CD8-positive, alpha-beta memory T cell (primary cell): ENCODE measurements at regions not wholly inside any gene's neighbourhood (a gene's known extent, or its start where the extent isn't known, plus 50 kb on each side); places are given as distances from the start of the nearest gene placed in this dataset.

Source experiments
- CTCF ChIA-PET: fragments of 350-600 bp; sonication (Branson Sonifier 250); formaldehyde crosslinking; loops from one replicate; lab custom pipeline; 2021; ENCODE audit warnings: antibody characterized with exemption; lab: Charles Lee
- POLR2A ChIA-PET: fragments of 350-600 bp; sonication (Branson Sonifier 250); formaldehyde crosslinking; loops from one replicate; lab custom pipeline; 2021; ENCODE audit warnings: antibody characterized with exemption; lab: Charles Lee
- DNase-seq, 5 donors: peaks; one replicate each; pipeline versions ENCODE4 v3.0.0 to v3.0.0-alpha.2; 2020 to 2022; ENCODE audit warnings: mixed read lengths in 1 of 5
- H3K27ac ChIP-seq: one replicate; pipeline ENCODE4 v1.7.0; 2013; ENCODE audit warnings: low read depth, mild to moderate bottlenecking, low read length, moderate library complexity
- H3K27me3 ChIP-seq: 2 replicates; pipeline ENCODE4 v1.7.0; 2013; ENCODE audit warnings: low read length, mild to moderate bottlenecking; ENCODE audit not compliant: insufficient read depth, poor library complexity, severe bottlenecking
- H3K36me3 ChIP-seq: 2 replicates; pipeline ENCODE4 v1.7.0; 2013; ENCODE audit warnings: mild to moderate bottlenecking, low read length, moderate library complexity; ENCODE audit not compliant: insufficient read depth
- H3K4me1 ChIP-seq: 2 replicates; pipeline ENCODE4 v1.7.0; 2013; ENCODE audit warnings: mild to moderate bottlenecking, low read length, moderate library complexity; ENCODE audit not compliant: insufficient read depth
- H3K4me3 ChIP-seq: 2 replicates; pipeline ENCODE4 v1.7.0; 2013; ENCODE audit warnings: mild to moderate bottlenecking, low read length
- H3K9me3 ChIP-seq: 2 replicates; pipeline ENCODE4 v1.7.0; 2013; ENCODE audit warnings: mild to moderate bottlenecking, low read length
- H3K27ac Mint-ChIP-seq, 8 donors: one replicate each; pipeline ENCODE4 v1.8.0; 2020 to 2021; ENCODE audit warnings: mixed read lengths in 8 of 8, mild to moderate bottlenecking in 6 of 8, inconsistent platforms in 3 of 8, moderate library complexity in 3 of 8
- H3K27me3 Mint-ChIP-seq, 2 donors: one replicate each; pipeline ENCODE4 v1.8.0; 2020 to 2021; ENCODE audit warnings: mixed read lengths in 2 of 2, mild to moderate bottlenecking in 1 of 2, moderate library complexity in 1 of 2
- H3K36me3 Mint-ChIP-seq, 3 donors: one replicate each; pipeline ENCODE4 v1.8.0; 2020 to 2021; ENCODE audit warnings: mixed read lengths in 3 of 3, inconsistent platforms in 1 of 3, mild to moderate bottlenecking in 1 of 3
- H3K4me1 Mint-ChIP-seq, 3 donors: one replicate each; pipeline ENCODE4 v1.8.0; 2020 to 2021; ENCODE audit warnings: mixed read lengths in 3 of 3, inconsistent platforms in 1 of 3, mild to moderate bottlenecking in 1 of 3
- H3K4me3 Mint-ChIP-seq, 7 donors: one replicate each; pipeline ENCODE4 v1.8.0; 2020 to 2021; ENCODE audit warnings: mixed read lengths in 7 of 7, mild to moderate bottlenecking in 6 of 7, moderate library complexity in 4 of 7, inconsistent platforms in 2 of 7
- H3K9me3 Mint-ChIP-seq, 5 donors: one replicate each; pipeline ENCODE4 v1.8.0; 2020 to 2022; ENCODE audit warnings: mixed read lengths in 5 of 5, mild to moderate bottlenecking in 3 of 5, moderate library complexity in 2 of 5, inconsistent platforms in 1 of 5

DNA sequence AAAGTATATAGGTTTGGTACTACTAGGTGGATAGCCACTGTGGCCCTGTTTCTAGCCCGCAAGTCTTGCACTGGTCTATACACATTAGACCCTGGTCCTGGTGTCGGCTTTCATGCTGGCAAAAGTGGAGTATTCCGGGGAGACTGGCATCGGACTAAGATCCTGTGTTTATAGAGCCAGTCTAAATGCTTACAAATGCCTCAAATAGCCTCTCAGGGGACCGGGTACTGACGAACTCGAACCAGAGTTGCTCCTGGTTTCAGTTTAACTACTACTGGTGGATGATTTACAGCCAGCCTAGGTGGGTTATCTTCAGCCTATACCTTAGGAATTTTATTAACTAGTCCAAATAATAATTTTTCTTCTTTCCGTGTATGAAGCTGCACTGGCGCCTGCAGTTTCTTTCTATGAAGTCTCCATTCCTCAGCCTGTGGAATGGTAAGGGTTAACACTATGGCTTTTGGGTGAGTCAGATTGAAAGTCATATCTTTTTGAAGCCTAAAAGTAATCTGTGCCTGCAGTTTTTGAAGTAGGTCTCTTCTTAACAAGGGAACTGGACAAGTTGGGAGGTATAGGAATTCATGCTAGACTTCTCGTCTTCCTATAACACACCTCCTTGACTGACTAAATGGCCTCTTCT is 51.3 kb downstream of the OR10H4 start:
- Mint-ChIP-seq H3K36me3 (no peaks in the 10 kb centered on the region), H3K27ac (peak overlapping the region in 1 of 8 donors; percentile 10), H3K9me3 (no peaks in the 10 kb centered on the region)

GRCh38 chr19:16001481-16002312 is 52.9 kb downstream of the OR10H4 start:
- no peaks in the 10 kb centered on the region for H3K9me3 ChIP-seq
- H3K4me3 Mint-ChIP-seq: peak overlapping the region; percentile 64 to 92 (median 83)
- H3K9me3 Mint-ChIP-seq: no peaks in the 10 kb centered on the region
- H3K4me1 ChIP-seq: peaks cover 17% of the 10 kb centered on the region
- H3K27me3 Mint-ChIP-seq: peaks cover 0 to 1% of the 10 kb centered on the region in 2 donors
- no peaks in the 10 kb centered on the region for H3K36me3 ChIP-seq
- peak in 1 of 5 donors; percentile 16 for DNase-seq
- CTCF ChIA-PET: interaction anchor here (1.4 kb wide), 1 partner anchor 9 kb away, joined by 6 read pairs; no protein-coding TSS in a partner anchor
- H3K4me3 ChIP-seq: peak overlapping the region; percentile 64
- POLR2A ChIA-PET: no interaction called here
- peaks cover 16 to 27% (median 26%) of the 10 kb centered on the region in 3 donors for H3K4me1 Mint-ChIP-seq
- H3K27ac Mint-ChIP-seq: peak overlapping the region in 7 of 8 donors; percentile 40 to 93 (median 85)
- no peaks in the 10 kb centered on the region for H3K27me3 ChIP-seq
- H3K36me3 Mint-ChIP-seq: no peaks in the 10 kb centered on the region
- H3K27ac ChIP-seq: no peak overlapping the region

More for the DNA sequence above, 51.3 kb downstream of the OR10H4 start:
- CTCF ChIA-PET: no interaction called here
- Mint-ChIP-seq H3K4me1 (peaks cover 16 to 27% (median 26%) of the 10 kb centered on the region in 3 donors), H3K4me3 (peak overlapping the region in 1 of 7 donors; percentile 9), H3K27me3 (no peaks in the 10 kb centered on the region)
- H3K4me1 ChIP-seq: peaks cover 17% of the 10 kb centered on the region
- no peaks in the 10 kb centered on the region for H3K27me3 ChIP-seq
- POLR2A ChIA-PET: no interaction called here
- H3K27ac ChIP-seq: no peak overlapping the region
- no peaks in the 10 kb centered on the region for H3K36me3 ChIP-seq
- no peak overlapping the region for H3K4me3 ChIP-seq
- no peak for DNase-seq
- no peaks in the 10 kb centered on the region for H3K9me3 ChIP-seq

DNA sequence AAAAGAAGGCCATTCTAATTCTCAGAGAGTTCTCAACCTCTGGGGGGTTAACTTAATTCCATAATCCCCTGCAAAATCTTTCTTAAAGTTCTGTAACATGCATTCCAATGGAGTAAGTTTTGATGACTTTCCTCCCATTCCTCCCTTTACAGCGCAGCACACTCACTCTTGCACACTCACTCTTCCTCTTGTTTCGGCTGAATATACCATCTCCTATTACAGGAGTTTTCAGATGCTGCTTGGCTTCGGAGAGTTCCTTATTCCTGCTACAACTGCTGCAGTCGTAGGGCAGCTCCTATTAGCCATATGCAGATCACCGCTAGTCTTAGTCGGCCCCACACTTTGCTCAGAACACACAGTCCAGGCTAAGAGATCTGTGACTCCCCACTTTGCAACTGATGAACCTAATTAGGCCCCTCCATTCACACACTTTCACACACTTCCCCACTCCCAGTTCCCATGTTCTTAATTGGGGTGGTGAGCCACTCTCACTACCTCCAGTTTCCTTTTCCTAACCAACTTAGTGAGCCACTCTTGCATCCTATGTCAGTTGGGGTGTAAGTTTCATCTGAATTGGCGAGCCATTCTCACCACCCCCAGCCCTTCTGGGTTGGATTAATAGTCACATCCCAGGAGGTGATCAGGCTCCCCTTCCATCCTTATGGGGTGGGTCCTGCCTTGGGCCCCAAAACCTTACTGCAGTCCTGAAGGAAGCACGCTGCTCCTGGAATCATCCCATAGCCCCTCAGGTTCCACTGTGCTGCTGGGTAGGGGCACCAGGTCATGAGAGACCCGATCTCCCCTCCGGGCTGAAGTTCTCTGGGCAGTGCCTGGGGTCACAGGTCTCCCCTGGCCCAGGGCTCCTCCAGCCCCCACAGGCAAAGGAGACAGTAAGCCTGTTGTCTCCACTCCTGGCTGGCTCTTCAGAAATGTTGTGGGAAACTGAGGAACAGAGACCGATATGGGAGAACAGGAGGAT is 53.9 kb downstream of the OR10H4 start:
- no peaks in the 10 kb centered on the region for H3K36me3 Mint-ChIP-seq
- no peaks in the 10 kb centered on the region for H3K36me3 ChIP-seq
- no peak overlapping the region for H3K27ac ChIP-seq
- peak overlapping the region; percentile 64 for H3K4me3 ChIP-seq
- H3K27me3 ChIP-seq: no peaks in the 10 kb centered on the region
- CTCF ChIA-PET: interaction anchor here (1.4 kb wide), 1 partner anchor 10 kb away, joined by 6 read pairs; no protein-coding TSS in a partner anchor
- peaks cover 0 to 1% of the 10 kb centered on the region in 2 donors for H3K27me3 Mint-ChIP-seq
- H3K27ac Mint-ChIP-seq: peak overlapping the region in 6 of 8 donors; percentile 40 to 87 (median 86)
- no peaks in the 10 kb centered on the region for H3K9me3 Mint-ChIP-seq
- POLR2A ChIA-PET: no interaction called here
- H3K9me3 ChIP-seq: no peaks in the 10 kb centered on the region
- H3K4me3 Mint-ChIP-seq: peak overlapping the region; percentile 64 to 92 (median 83)
- H3K4me1 ChIP-seq: peaks cover 17% of the 10 kb centered on the region
- peaks cover 16 to 27% (median 26%) of the 10 kb centered on the region in 3 donors for H3K4me1 Mint-ChIP-seq
- DNase-seq: no peak

DNA sequence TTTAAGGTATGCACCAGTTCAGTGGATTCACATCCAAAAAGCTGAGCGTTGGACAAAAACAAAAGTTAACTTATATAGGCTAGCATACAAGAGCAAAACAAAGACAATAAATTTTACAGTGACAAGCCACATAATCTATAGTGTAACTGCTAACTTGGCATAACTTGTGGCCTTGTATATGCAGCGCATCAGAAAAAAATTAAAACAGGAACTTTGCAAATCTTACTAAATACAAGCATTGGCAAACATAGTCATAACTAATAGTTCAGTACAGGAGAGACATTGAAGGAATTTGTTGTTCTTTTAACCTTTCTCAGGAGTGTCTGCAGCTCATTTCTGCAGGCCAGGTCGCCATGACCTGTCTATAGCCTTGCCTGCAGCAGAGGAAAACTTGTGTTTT is 54.6 kb downstream of the OR10H4 start:
- Histone ChIP-seq H3K9me3 (no peaks in the 10 kb centered on the region), H3K27ac (no peak overlapping the region), H3K4me3 (no peak overlapping the region), H3K27me3 (no peaks in the 10 kb centered on the region), H3K4me1 (peaks cover 17% of the 10 kb centered on the region), H3K36me3 (no peaks in the 10 kb centered on the region)
- ChIA-PET CTCF (no interaction called here), POLR2A (no interaction called here)
- Mint-ChIP-seq H3K4me1 (peaks cover 16 to 27% (median 26%) of the 10 kb centered on the region in 3 donors), H3K9me3 (no peaks in the 10 kb centered on the region), H3K36me3 (no peaks in the 10 kb centered on the region), H3K4me3 (peak overlapping the region in 1 of 7 donors; percentile 23), H3K27ac (peak overlapping the region in 1 of 8 donors; percentile 48), H3K27me3 (peaks cover 0 to 1% of the 10 kb centered on the region in 2 donors)
- no peak for DNase-seq

DNA sequence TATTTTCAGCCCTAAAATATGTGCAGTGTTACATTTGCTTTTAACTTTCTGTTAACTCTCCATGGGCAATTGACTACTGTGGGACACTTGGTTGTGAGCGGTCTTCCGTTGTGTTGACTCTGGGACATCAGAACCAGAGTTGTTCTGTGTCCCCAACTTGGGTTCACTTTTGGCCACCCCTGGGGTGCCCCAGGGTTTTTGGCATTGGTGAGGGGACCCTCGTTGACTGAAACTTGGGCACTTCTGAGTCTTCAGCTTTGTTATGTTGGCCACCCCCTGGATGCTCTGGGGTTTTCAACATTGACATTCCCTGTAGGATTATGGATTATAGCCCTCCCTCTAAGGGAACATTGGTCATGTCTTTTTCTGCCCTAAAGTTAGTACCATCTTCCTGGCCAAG is 57.1 kb downstream of the OR10H4 start:
- H3K4me1 Mint-ChIP-seq: peaks cover 16 to 20% (median 19%) of the 10 kb centered on the region in 3 donors
- CTCF ChIA-PET: no interaction called here
- peaks cover 0 to 1% of the 10 kb centered on the region in 2 donors for H3K27me3 Mint-ChIP-seq

DNA sequence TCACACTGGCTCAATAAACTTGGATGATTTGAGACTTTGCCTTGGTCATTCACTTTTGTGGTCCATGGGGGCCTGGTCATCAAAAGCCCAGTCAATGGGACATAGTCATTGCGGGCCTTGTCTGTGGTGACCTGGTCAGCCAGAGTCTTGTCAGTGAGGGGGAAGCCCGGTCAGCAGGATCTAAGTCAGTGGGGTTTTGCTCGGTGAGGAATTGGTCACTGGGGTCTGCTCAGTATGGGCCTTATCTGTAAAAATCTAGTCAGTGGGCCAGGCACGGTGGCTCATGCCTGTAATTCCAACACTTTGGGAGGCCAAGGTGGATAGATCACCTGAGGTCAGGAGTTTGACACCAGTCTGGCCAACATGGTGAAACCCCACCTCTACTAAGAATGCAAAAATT is 63.7 kb upstream of the TPM4 start:
- POLR2A ChIA-PET: no interaction called here
- Histone ChIP-seq H3K27ac (no peak overlapping the region), H3K4me1 (no peaks in the 10 kb centered on the region), H3K27me3 (no peaks in the 10 kb centered on the region), H3K9me3 (no peaks in the 10 kb centered on the region), H3K4me3 (no peak overlapping the region), H3K36me3 (no peaks in the 10 kb centered on the region)
- no peak overlapping the region for H3K4me3 Mint-ChIP-seq
- no peaks in the 10 kb centered on the region for H3K27me3 Mint-ChIP-seq
- CTCF ChIA-PET: no interaction called here
- DNase-seq: no peak
- no peak overlapping the region for H3K27ac Mint-ChIP-seq
- no peaks in the 10 kb centered on the region for H3K36me3 Mint-ChIP-seq
- H3K9me3 Mint-ChIP-seq: no peaks in the 10 kb centered on the region
- no peaks in the 10 kb centered on the region for H3K4me1 Mint-ChIP-seq

More for the DNA sequence above, 57.1 kb downstream of the OR10H4 start:
- DNase-seq: no peak
- Histone ChIP-seq H3K4me3 (no peak overlapping the region), H3K4me1 (peaks cover 17% of the 10 kb centered on the region), H3K27me3 (no peaks in the 10 kb centered on the region), H3K36me3 (no peaks in the 10 kb centered on the region), H3K27ac (no peak overlapping the region), H3K9me3 (no peaks in the 10 kb centered on the region)
- Mint-ChIP-seq H3K9me3 (no peaks in the 10 kb centered on the region), H3K4me3 (no peak overlapping the region), H3K27ac (no peak overlapping the region), H3K36me3 (no peaks in the 10 kb centered on the region)
- POLR2A ChIA-PET: no interaction called here

DNA sequence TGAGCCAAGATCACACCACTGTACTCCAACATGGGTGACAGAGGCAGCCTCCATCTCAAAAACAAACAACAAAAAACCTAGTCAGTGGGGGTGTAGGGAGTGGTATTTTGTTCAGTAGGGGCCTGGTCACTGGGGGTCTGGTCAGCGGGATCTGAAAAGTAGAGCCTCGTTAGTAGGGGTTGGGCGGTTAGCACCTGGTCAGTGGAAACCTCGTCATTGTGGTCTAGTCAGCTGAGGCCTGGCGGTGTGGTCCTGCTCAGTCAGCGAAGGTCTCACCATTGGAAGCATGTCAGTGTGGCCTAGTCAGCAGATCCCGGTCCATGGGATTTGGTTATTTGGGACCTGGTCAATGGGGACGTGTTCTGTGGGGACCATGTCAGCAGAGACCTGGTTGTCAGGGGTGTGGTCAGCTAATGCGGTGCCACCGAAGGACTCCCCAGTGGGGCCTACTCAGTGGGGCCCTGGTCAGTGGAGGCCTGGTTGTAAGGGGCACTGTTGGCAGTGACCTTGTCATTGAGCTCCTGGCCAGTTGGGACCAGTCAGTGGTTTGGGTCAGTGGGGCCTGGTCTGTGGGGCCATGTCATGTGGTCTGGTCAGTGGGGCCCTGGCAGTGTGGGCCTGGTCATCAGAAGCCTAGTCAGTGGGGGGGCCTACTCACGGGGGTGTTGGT is 63.0 kb upstream of the TPM4 start:
- ChIA-PET POLR2A (no interaction called here), CTCF (no interaction called here)
- H3K4me3 Mint-ChIP-seq: no peak overlapping the region
- H3K9me3 Mint-ChIP-seq: no peaks in the 10 kb centered on the region
- Histone ChIP-seq H3K9me3 (no peaks in the 10 kb centered on the region), H3K4me3 (no peak overlapping the region), H3K27ac (no peak overlapping the region), H3K36me3 (no peaks in the 10 kb centered on the region), H3K4me1 (no peaks in the 10 kb centered on the region), H3K27me3 (no peaks in the 10 kb centered on the region)
- H3K27ac Mint-ChIP-seq: no peak overlapping the region
- DNase-seq: no peak
- H3K4me1 Mint-ChIP-seq: no peaks in the 10 kb centered on the region
- H3K27me3 Mint-ChIP-seq: no peaks in the 10 kb centered on the region
- no peaks in the 10 kb centered on the region for H3K36me3 Mint-ChIP-seq
